GM23248 (cell line): ENCODE measurements at regions not wholly inside any gene's neighbourhood (a gene's known extent, or its start where the extent isn't known, plus 50 kb on each side); places are given as distances from the start of the nearest gene placed in this dataset. TPM values are rescaled to one million over a fixed set of nuclear protein-coding genes. Genes with fewer than 3 reads are reported as not detected.

Experiments used
- DNase-seq: peaks from one replicate; pipeline ENCODE4 v3.0.0-alpha.2; 2015
- H2AFZ ChIP-seq: fragments of 200-600 bp; sonication (generic); 2 replicates; pipeline ENCODE4 v1.6.1; 2016; ENCODE audit warnings: antibody characterized with exemption
- H3F3A ChIP-seq: fragments of 200-600 bp; sonication (generic); 2 replicates; pipeline ENCODE4 v1.6.1; 2016; ENCODE audit warnings: mild to moderate bottlenecking, antibody characterized with exemption, mixed run types; ENCODE audit not compliant: insufficient read depth
- H3K27ac ChIP-seq: fragments of 200-600 bp; sonication (generic); 2 replicates; pipeline ENCODE4 v1.5.1; 2016; ENCODE audit warnings: mild to moderate bottlenecking
- H3K27me3 ChIP-seq: fragments of 200-600 bp; sonication (generic); replicated peaks from 2 replicates; pipeline ENCODE4 v1.6.1; 2016; ENCODE audit warnings: mild to moderate bottlenecking; ENCODE audit not compliant: insufficient read depth
- H3K36me3 ChIP-seq: fragments of 200-600 bp; sonication (generic); 2 replicates; pipeline ENCODE4 v1.6.1; 2016; ENCODE audit warnings: low read depth, mild to moderate bottlenecking
- H3K4me1 ChIP-seq: fragments of 200-600 bp; sonication (generic); 2 replicates; pipeline ENCODE4 v1.6.1; 2016; ENCODE audit warnings: mild to moderate bottlenecking; ENCODE audit not compliant: insufficient read depth
- H3K4me2 ChIP-seq: fragments of 200-600 bp; sonication (generic); one replicate; pipeline ENCODE4 v1.6.1; 2016; ENCODE audit warnings: mild to moderate bottlenecking; ENCODE audit not compliant: unreplicated experiment
- H3K4me3 ChIP-seq: fragments of 200-600 bp; sonication (generic); 2 replicates; pipeline ENCODE4 v1.5.1; 2016; ENCODE audit warnings: mild to moderate bottlenecking
- H3K79me2 ChIP-seq: fragments of 200-600 bp; sonication (generic); 2 replicates; pipeline ENCODE4 v1.6.1; 2016; ENCODE audit warnings: mild to moderate bottlenecking; ENCODE audit not compliant: insufficient read depth
- H3K9ac ChIP-seq: fragments of 200-600 bp; sonication (generic); 2 replicates; pipeline ENCODE4 v1.6.1; 2016; ENCODE audit warnings: mild to moderate bottlenecking
- H3K9me2 ChIP-seq: fragments of 200-600 bp; sonication (generic); 2 replicates; pipeline ENCODE4 v1.6.1; 2016; ENCODE audit warnings: mixed run types, mild to moderate bottlenecking, moderate library complexity; ENCODE audit not compliant: insufficient read depth
- H3K9me3 ChIP-seq: fragments of 200-600 bp; sonication (generic); one replicate; pipeline ENCODE4 v1.6.1; 2017; ENCODE audit warnings: low read depth
- H4K20me1 ChIP-seq: fragments of 200-600 bp; sonication (generic); 2 replicates; pipeline ENCODE4 v1.6.0; 2016; ENCODE audit not compliant: insufficient read depth
- EZH2 ChIP-seq: fragments of 200-600 bp; sonication (generic); IDR thresholded peaks from 2 replicates; pipeline ENCODE4 v1.6.1; 2018; ENCODE audit warnings: antibody characterized with exemption, mild to moderate bottlenecking; ENCODE audit not compliant: insufficient read depth, poor library complexity, severe bottlenecking
- EZH2phosphoT487 ChIP-seq: fragments of 200-600 bp; sonication (generic); IDR thresholded peaks from 2 replicates; pipeline ENCODE4 v1.6.1; 2018; ENCODE audit warnings: antibody characterized with exemption, moderate library complexity, mild to moderate bottlenecking, low read depth; ENCODE audit not compliant: insufficient read depth
- WGBS, 2 experiments: methylation state at CpG; one replicate each; pipeline ENCODE4 v1.1.6; 2015 to 2017; ENCODE audit warnings: low lambda C conversion rate in 2 of 2, low coverage in 1 of 2; ENCODE audit errors: missing lambda C conversion rate in 2 of 2; 5-methylcytosine and 5-hydroxymethylcytosine counted together
- in situ Hi-C: fragments of 300-500 bp; cut with MboI; formaldehyde crosslinking; loops from 2 replicates; pipeline ENCODE4 v1.15.0; 2020
- small RNA-seq: library from RNA; depleted of rRNA; stranded (forward); fragments of <200 nt; gene quantifications from one replicate; pipeline ENCODE3, GENCODE V24; 2014; ENCODE audit warnings: low read depth, low replicate concordance

DNA sequence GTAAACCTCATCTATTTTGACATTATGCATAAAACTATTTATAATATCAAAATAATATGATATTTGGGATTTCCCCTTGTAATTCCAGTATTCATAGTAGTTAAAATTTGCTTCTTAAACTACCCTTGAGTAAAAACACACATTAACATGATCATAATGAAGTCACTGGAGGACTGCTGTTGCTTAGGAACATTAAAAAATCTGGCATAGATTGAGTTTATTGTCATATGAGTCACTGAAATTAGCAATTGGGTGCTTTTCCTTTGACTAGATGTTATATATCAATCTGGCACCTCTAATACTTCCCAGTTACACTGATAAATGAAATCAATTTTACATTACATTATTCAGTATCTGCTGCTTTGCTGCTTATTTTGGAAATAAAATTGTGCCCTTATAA is 57.0 kb upstream of the ZC3H15 start:
- H3K36me3 ChIP-seq: no peaks in the 10 kb centered on the region
- H4K20me1 ChIP-seq: no peaks in the 10 kb centered on the region
- peak; percentile 60 for DNase-seq
- H3K4me2 ChIP-seq: no peak overlapping the region
- no peaks in the 10 kb centered on the region for H3K9me2 ChIP-seq
- peaks cover 4% of the 10 kb centered on the region; the same call in 1 of the 2 replicates for H3K4me1 ChIP-seq
- no peak overlapping the region for H3K27ac ChIP-seq
- H3K4me3 ChIP-seq: no peak overlapping the region
- H3K27me3 ChIP-seq: no peaks in the 10 kb centered on the region
- H3F3A ChIP-seq: no peaks in the 10 kb centered on the region
- H3K79me2 ChIP-seq: no peaks in the 10 kb centered on the region
- H3K9ac ChIP-seq: no peak overlapping the region
- in situ Hi-C loops: no loop called here
- TF ChIP-seq EZH2: no peak
- no peak for TF ChIP-seq EZH2phosphoT487
- no peak overlapping the region for H2AFZ ChIP-seq
- H3K9me3 ChIP-seq: no peaks in the 10 kb centered on the region

DNA sequence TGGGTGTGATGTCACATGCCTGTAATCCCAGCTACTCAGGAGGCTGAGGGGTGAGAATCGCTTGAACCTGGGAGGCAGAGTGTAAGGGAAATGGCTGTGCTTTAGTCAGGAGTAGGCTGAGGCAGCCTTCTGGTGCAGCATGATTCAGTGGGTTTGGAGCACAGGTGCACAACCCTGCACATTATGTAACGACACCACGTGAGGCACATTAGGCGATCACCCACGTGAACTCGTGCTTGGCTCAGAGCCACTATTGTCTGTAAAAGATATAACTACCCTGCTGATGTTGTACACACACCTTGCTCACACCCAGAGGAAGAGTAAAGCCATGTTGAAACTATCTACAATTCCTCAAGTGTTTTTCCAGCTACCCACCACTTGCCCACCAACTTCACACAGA is 54.8 kb upstream of the ZC3H15 start:
- Histone ChIP-seq H3F3A (no peaks in the 10 kb centered on the region), H3K27ac (no peak overlapping the region), H3K4me1 (peaks cover 4% of the 10 kb centered on the region; the same call in 1 of the 2 replicates), H3K79me2 (no peaks in the 10 kb centered on the region), H3K4me3 (no peak overlapping the region), H3K9me3 (no peaks in the 10 kb centered on the region), H3K36me3 (no peaks in the 10 kb centered on the region), H3K27me3 (no peaks in the 10 kb centered on the region), H4K20me1 (no peaks in the 10 kb centered on the region), H2AFZ (no peak overlapping the region), H3K9ac (no peak overlapping the region), H3K9me2 (no peaks in the 10 kb centered on the region), H3K4me2 (no peak overlapping the region)
- TF ChIP-seq EZH2phosphoT487: no peak
- TF ChIP-seq EZH2: no peak
- 85 to 86% methylated on average over 6 of the region's 6 CpGs for WGBS, 2 experiments
- DNase-seq: no peak
- in situ Hi-C loops: no loop called here

DNA sequence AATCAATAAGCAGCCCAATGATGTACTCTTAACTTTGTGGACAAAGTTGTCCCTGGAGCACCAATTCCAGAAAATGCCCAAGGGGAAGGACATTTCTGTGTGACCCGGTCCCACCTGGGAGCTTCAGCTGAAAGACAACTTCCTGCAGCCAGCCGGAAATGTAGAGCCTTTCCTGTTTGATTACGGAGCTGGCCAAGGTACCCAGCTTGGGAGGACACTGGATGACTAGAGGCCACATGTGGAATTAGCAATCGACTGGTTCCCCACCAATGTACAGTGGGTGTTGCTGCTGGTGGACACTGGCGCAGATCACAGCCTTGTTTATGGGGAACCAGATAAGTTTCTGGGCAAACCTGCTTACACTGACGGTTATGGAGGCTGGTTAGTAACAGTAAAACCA is 53.0 kb upstream of the ZC3H15 start:
- Histone ChIP-seq H3K9ac (no peak overlapping the region), H3F3A (no peaks in the 10 kb centered on the region), H3K27ac (no peak overlapping the region), H3K4me2 (no peak overlapping the region), H3K4me1 (peaks cover 4% of the 10 kb centered on the region; the same call in 1 of the 2 replicates), H3K9me3 (no peaks in the 10 kb centered on the region), H4K20me1 (no peaks in the 10 kb centered on the region), H3K36me3 (no peaks in the 10 kb centered on the region), H3K4me3 (no peak overlapping the region), H3K27me3 (no peaks in the 10 kb centered on the region), H3K9me2 (no peaks in the 10 kb centered on the region), H2AFZ (no peak overlapping the region), H3K79me2 (no peaks in the 10 kb centered on the region)
- no peak for TF ChIP-seq EZH2
- no peak for TF ChIP-seq EZH2phosphoT487
- in situ Hi-C loops: no loop called here
- 91 to 93% methylated on average over 6 of the region's 6 CpGs for WGBS, 2 experiments
- DNase-seq: no peak

GRCh38 chr2:186433777-186434432 is 52.2 kb upstream of the ZC3H15 start:
- Histone ChIP-seq H2AFZ (no peak overlapping the region), H4K20me1 (no peaks in the 10 kb centered on the region), H3K36me3 (no peaks in the 10 kb centered on the region), H3F3A (no peaks in the 10 kb centered on the region), H3K27me3 (no peaks in the 10 kb centered on the region), H3K4me1 (peaks cover 4% of the 10 kb centered on the region; the same call in 1 of the 2 replicates), H3K4me3 (no peak overlapping the region), H3K27ac (no peak overlapping the region), H3K9me3 (no peaks in the 10 kb centered on the region), H3K9me2 (no peaks in the 10 kb centered on the region), H3K79me2 (no peaks in the 10 kb centered on the region), H3K9ac (no peak overlapping the region), H3K4me2 (no peak overlapping the region)
- TF ChIP-seq EZH2phosphoT487 (no peak), EZH2 (no peak)
- 69 to 70% methylated on average over 7 of the region's 7 CpGs for WGBS, 2 experiments
- no peak for DNase-seq
- in situ Hi-C loops: no loop called here

Small RNAs in the stretch of these regions (small RNA-seq; reads per million reads assigned to genes)
- not detected for gene AC104058.1
